GM18505 (cell line): ENCODE measurements at regions not wholly inside any gene's neighbourhood (a gene's known extent, or its start where the extent isn't known, plus 50 kb on each side); places are given as distances from the start of the nearest gene placed in this dataset.

Experiments used
- ATAC-seq: cut with Tn5 transposase; IDR thresholded peaks from one replicate; pipeline ENCODE4 v1.9.1; 2021; ENCODE audit not compliant: unreplicated experiment
- POLR2A ChIP-seq: IDR thresholded peaks from 4 replicates; pipeline ENCODE4 v1.6.1; 2011; ENCODE audit warnings: borderline replicate concordance; ENCODE audit not compliant: insufficient read depth, insufficient read length; ENCODE audit errors: extremely low read depth

DNA sequence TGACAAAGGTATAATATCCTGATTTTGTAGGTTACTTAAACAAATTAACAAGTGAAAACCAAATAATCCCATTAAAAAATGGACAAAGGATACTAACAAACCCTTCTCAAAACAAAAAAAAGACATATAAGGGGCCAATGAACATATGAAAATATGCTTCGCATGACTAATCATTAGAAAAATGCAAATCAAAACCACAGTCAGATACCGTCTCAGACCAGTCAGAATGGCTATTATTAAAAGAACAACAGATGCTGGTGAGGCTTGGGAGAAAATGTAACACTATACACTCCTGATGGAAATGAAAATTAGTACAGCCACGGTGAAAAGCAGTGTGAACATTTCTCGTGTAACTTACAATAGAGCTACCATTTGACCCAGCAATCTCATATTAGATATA lies 1542.2 kb upstream of the CDH9 start:
- no peak for TF ChIP-seq POLR2A
- no peak for ATAC-seq

DNA sequence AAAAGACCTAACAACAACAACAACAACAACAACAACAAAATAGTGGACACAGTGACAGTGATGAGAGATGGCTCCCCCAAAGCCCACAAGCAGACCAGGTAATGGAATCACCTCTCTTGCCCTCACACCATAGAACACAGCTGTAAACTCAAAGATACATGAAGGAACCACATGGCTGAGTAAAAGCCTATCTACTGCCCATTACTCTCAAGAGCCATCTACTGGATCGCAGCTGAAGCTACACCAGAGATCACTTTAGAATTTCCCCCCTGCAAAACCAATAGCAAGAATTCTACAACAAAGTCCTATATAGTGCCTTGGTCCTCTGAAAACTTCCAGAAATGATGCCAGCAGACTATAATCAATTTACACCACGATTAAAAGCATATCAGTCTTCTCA lies 1537.6 kb upstream of the CDH9 start:
- no peak for TF ChIP-seq POLR2A
- no peak for ATAC-seq

DNA sequence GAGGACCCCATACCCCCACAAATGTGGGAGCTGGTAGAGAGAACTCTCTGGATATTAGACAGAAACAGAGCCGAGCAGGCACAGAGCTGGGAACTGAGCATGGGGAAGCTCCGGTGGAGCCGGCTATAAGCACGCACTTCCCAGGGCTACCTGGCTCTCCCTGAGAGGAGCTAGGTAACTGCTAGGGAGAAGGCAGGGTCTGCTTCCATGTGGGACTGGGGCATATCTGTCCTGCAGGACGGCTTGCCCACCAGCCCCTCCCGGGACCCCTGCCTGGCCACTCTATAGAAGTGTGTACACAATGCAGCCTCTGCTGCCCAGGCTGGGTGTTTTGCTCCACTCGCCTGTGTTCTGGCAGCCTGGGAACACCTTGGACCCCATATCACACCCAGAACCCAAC lies 1537.0 kb upstream of the CDH9 start:
- no peak for TF ChIP-seq POLR2A
- ATAC-seq: no peak

DNA sequence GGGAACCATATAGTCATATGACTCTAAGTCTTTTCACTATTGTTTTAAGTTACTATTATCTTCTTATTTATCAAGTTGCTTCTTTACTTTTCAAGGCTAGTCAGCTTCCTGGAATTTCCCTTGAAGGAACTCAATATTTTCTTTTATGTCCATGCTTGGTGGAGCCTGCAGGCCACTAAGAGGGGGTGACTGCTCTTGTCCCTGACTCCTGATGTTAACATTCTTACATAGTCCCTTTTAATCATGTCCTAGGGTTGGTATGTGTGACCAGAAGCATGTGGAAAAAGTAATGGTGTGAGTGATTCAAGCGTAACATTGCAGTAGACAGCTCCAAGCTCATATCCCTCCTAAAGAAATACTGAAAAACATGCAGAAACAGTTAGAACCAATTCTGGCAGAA lies 1536.2 kb upstream of the CDH9 start:
- ATAC-seq: no peak
- no peak for TF ChIP-seq POLR2A

DNA sequence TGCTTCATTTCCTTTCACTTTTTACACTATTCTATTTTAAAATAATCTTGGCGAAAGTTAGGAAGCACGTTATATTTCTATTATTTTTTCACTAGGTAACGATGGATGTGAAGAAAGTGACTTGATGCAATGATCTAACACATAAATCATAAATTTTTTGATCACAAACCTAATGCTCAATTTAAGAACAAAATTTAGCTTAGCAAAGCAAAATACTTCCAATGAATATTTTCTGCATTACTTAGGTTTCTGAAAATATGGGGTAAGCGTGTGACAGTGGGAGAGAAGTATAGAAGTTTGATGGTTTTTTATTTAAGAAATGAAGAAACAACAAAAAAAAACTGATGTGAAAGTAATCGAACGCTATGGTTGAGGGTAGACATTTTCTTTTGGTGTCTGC lies 1528.7 kb upstream of the CDH9 start:
- ATAC-seq: no peak
- no peak for TF ChIP-seq POLR2A

DNA sequence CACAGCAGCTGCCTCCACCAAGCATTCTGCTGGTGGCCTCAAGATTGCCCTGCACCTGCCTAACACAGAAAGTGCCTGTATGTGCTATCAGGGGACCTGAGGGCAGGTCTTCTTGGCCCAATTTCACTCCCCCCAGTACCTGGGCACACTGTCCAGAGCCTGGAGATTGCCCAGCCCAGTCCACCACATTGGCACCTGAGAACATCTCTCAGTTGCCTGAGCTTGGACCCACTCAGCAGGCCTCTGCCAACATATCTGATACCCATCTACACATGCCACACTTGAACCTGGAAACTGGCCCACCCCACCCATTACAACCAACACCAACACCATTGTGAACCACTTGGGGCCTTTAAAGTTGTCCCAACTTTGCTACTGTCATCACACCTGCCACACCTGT lies 1523.1 kb upstream of the CDH9 start:
- TF ChIP-seq POLR2A: no peak
- no peak for ATAC-seq

DNA sequence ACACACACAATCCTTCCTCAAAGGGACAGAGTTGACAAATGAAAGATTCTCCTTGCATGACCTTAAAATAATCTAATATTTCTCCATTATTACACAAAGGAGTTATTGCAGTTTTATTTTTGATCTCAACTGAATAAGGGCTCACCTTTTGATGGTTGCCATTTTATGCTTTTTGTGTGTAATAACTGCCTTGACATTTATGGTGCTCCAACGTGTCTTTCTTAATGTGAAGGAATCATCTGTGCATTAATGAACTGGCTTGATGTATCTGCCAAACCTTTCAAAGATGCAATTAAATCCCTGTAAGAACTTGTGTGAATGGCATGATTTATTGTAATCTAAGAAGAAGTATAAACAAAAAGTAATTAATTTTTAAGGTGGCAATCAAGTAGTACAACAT lies 1519.8 kb upstream of the CDH9 start:
- no peak for TF ChIP-seq POLR2A
- ATAC-seq: no peak

DNA sequence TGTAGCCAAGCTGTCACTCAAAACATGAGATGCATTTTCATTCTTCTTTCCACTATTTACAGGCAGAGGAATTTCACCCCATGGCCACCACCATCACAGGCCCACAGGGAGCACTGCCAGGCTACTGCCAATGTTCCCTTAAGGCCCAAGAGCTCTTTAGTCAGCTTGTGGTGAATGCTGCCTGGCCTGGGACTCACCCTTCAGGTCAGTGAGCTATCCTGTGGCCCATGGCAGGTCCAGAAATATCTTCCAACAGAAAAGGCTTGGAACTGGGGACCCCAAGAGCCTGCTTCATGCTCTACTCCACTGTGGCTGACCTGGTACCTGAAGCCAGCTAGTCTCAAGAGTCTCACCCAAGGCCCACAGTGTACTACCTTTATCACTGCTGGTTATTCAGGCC lies 1518.7 kb upstream of the CDH9 start:
- no peak for ATAC-seq
- no peak for TF ChIP-seq POLR2A

DNA sequence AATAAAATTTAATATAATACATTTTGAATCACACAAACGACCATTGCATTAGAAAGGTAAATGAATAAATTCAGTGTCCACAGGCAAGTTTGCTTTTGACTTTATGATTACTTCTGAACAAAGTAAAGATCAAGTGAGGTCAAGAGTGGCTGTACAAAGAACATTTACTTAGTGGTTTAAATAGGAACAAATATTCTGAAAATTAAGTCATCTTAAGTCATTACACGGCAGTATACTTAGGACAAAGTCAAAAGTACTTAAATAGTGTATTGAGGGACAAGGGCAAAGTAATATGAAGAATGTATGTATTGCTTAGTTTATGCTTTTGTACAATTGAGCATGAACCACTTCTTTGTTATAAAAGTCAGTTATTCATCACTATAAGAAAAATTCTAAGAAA lies 1511.2 kb upstream of the CDH9 start:
- no peak for TF ChIP-seq POLR2A
- no peak for ATAC-seq

DNA sequence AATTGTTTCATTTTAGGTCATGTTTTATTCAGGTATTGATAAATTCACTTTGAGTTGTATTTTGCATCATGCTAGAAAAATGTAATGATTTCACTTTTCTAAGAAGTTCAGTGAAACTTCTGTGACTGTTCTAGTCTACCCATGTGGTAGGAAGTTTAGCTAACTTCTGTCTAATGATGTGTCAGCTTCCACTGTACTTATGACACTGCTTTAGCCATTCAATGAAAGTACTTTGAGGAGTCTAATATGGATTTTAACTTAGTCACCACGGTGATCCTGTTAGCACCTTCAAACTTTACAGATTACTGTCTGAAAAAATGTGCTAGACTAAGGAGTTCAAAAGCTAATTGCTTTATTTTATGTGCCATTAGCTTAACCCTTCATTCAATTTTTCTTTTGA lies 1510.5 kb upstream of the CDH9 start:
- no peak for ATAC-seq
- TF ChIP-seq POLR2A: no peak

DNA sequence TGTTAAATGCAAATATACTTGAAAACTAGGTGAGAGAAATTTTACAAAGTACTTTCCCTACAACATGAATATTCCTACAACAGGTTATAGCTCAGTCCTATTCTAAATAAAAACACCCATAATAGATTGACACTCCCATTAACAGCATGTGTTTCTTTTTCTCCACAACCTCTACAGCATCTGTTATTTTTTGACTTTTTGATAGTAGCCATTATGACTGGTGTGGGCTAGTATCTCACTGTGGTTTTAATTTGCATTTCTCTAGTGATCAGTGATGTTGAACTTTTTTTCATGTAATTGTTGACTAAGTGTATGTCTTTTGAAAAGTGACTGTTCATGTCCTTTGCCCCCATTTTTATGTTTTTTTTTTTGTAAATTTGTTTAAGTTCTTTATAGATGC lies 1506.1 kb upstream of the CDH9 start:
- no peak for ATAC-seq
- TF ChIP-seq POLR2A: no peak

DNA sequence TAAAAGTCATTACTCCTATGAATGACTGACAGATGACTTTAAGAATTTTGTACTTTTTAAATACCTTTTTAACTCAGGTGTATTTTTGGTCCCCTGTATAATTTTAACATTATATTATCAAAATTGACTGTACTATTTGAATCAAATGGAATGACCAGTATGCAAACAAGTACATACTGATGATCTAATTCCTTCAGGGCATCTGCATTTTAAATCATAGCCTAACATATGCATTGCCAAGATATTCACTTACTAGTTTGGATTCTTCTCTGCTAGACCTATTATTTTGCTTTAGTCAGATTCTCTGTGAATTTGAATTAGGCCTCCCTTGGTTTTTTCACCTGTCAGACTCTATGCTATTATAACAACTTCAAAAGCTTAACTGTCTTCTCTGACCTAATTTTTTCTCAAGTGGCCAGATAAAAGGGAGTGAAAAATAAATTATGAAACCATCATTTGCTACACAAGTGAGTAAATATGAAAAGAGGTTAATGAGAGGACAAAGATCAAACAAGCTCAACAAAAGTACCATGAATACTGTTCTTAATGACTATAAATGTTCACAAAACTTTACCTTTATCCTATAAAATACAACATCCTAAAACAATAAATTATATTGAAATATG lies 1505.2 kb upstream of the CDH9 start:
- no peak for TF ChIP-seq POLR2A

DNA sequence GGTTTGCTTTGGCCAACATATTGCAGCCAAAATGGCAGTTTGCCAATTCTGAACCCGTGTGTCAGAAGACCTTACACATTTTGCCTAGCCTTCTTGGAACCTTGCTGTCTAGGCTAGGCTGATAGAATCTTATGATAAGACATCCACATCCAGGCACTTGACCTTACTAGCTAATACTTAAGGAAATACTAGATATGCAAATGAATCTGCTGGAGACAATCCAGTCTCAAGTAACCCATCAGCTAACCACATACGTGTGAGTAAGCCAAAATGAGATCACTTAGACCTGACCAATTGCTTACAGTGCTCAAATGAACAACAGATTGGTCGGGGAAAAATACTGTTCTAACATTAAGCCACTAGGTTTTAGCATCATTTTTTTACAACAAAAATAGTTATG lies 1504.6 kb upstream of the CDH9 start:
- TF ChIP-seq POLR2A: no peak
- no peak for ATAC-seq

More for the DNA sequence above, 1505.2 kb upstream of the CDH9 start:
- no peak for ATAC-seq

DNA sequence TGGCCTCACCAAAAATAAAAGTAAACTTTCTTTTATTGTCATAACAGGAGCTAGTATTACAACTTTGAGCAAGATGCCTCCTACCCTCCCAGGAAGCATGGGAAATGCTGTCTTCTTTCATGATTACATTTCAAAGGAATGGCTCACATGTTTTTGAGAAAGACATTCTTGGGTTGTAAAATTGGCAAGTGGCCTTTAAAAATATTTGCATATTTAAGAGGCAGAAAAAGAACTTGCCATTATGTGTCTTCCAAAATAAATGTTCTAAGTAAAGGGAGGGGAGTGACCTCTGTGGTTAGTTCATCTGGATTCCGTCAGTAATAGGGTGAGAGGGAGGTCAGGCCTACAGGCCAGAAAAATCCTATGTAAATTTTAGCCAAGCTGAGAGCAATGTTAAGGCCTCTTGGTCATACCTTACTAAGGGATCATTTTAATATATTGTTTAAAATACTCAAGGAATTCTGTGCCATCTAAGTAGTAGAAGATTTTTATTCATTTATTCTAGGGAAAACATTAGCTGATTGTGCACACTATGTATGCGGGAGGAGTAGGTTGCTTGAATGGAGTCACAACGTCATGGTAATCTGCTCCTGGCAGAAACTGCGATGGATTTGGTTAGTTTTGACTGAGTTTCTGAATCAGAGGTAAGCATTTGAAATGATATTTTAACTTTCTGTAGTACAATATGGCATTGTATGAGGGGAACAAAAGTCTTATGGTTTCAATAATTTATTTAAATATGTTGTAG lies 1485.7 kb upstream of the CDH9 start:
- ATAC-seq: no peak
- TF ChIP-seq POLR2A: no peak
